PFSK-1 (cell line): ENCODE measurements at regions not wholly inside any gene's neighbourhood (a gene's known extent, or its start where the extent isn't known, plus 50 kb on each side); places are given as distances from the start of the nearest gene placed in this dataset.

ENCODE experiments used
- FOXP2 ChIP-seq: optimal IDR thresholded peaks from 2 replicates; pipeline ENCODE3; 2011; ENCODE audit warnings: borderline replicate concordance, control low read depth, inconsistent platforms; ENCODE audit not compliant: insufficient read depth; ENCODE audit errors: extremely low read length, extremely low read depth
- POLR2AphosphoS5 ChIP-seq: IDR thresholded peaks from 2 replicates; pipeline ENCODE4 v1.6.1; 2012; ENCODE audit warnings: low read depth, mild to moderate bottlenecking, control low read depth, low read length, moderate library complexity
- REST ChIP-seq, 2 experiments: IDR thresholded peaks; 2 replicates each; pipeline versions ENCODE4 v1.6.1 to v1.8.0; 2011 to 2012; ENCODE audit warnings: low read depth in 2 of 2, low read length in 2 of 2, control low read depth in 1 of 2, inconsistent platforms in 1 of 2, mild to moderate bottlenecking in 1 of 2, moderate library complexity in 1 of 2; ENCODE audit not compliant: insufficient read depth in 1 of 2
- SIN3A ChIP-seq: IDR thresholded peaks from 2 replicates; pipeline ENCODE4 v1.6.1; 2012; ENCODE audit warnings: mild to moderate bottlenecking, low read length, moderate library complexity, borderline replicate concordance; ENCODE audit not compliant: insufficient read depth
- TAF1 ChIP-seq: IDR thresholded peaks from 2 replicates; pipeline ENCODE4 v1.6.1; 2012; ENCODE audit warnings: low read length, control low read depth, borderline replicate concordance; ENCODE audit not compliant: insufficient read depth

- TF ChIP-seq FOXP2 (no peak), POLR2AphosphoS5 (no peak), SIN3A (no peak), TAF1 (no peak), REST (IDR thresholded peaks at IDR 0.05; ENCODE audit: insufficient read depth in 1 of 2, low read depth in 2 of 2, low read length in 2 of 2) (no peak)
These were observed 183.7 kb downstream of the NRP2 start for GRCh38 chr2:205865905-205866441.

GRCh38 chr2:205865056-205865455, 182.8 kb downstream of the NRP2 start:
- TF ChIP-seq FOXP2, result no peak
- TF ChIP-seq POLR2AphosphoS5, result no peak
- no peak for TF ChIP-seq REST (IDR thresholded peaks at IDR 0.05; ENCODE audit: insufficient read depth in 1 of 2, low read depth in 2 of 2, low read length in 2 of 2)
- TF ChIP-seq SIN3A, result no peak
- TF ChIP-seq TAF1, result no peak

GRCh38 chr2:205864491-205864890, 182.2 kb downstream of the NRP2 start:
- no peak for TF ChIP-seq FOXP2
- TF ChIP-seq REST (IDR thresholded peaks at IDR 0.05; ENCODE audit: insufficient read depth in 1 of 2, low read depth in 2 of 2, low read length in 2 of 2), result no peak
- no peak for TF ChIP-seq SIN3A
- no peak for TF ChIP-seq TAF1
- no peak for TF ChIP-seq POLR2AphosphoS5

GRCh38 chr2:205860885-205861284, 178.6 kb downstream of the NRP2 start:
- no peak for TF ChIP-seq REST (IDR thresholded peaks at IDR 0.05; ENCODE audit: insufficient read depth in 1 of 2, low read depth in 2 of 2, low read length in 2 of 2)
- no peak for TF ChIP-seq TAF1
- no peak for TF ChIP-seq POLR2AphosphoS5
- no peak for TF ChIP-seq FOXP2
- TF ChIP-seq SIN3A, result no peak

- TF ChIP-seq REST (IDR thresholded peaks at IDR 0.05; ENCODE audit: insufficient read depth in 1 of 2, low read depth in 2 of 2, low read length in 2 of 2) (no peak), FOXP2 (no peak), POLR2AphosphoS5 (no peak), TAF1 (no peak), SIN3A (no peak)
These were observed 177.9 kb downstream of the NRP2 start for GRCh38 chr2:205860181-205860580.
